WERI-Rb-1 (cell line): ENCODE measurements at regions not wholly inside any gene's neighbourhood (a gene's known extent, or its start where the extent isn't known, plus 50 kb on each side); places are given as distances from the start of the nearest gene placed in this dataset.

Experiments
- DNase-seq: peaks from one replicate; pipeline ENCODE4 v3.0.0-alpha.2; 2020
- H3K27ac ChIP-seq: fragments of 250-450 bp; sonication (Bioruptor Pico); 2 replicates; pipeline ENCODE4 v1.5.1; 2020; ENCODE audit warnings: mild to moderate bottlenecking, moderate library complexity
- H3K27me3 ChIP-seq: fragments of 250-450 bp; sonication (Bioruptor Pico); 2 replicates; pipeline ENCODE4 v1.5.1; 2021; ENCODE audit warnings: mild to moderate bottlenecking, low read depth, moderate library complexity; ENCODE audit not compliant: insufficient read depth, severe bottlenecking
- H3K36me3 ChIP-seq: fragments of 250-450 bp; sonication (Bioruptor Pico); 2 replicates; pipeline ENCODE4 v1.5.1; 2020; ENCODE audit warnings: mild to moderate bottlenecking, moderate library complexity
- H3K4me3 ChIP-seq: 2 replicates; pipeline ENCODE4 v1.5.1; 2011; ENCODE audit warnings: low read depth, mild to moderate bottlenecking, control low read depth, low read length
- H3K9me3 ChIP-seq: fragments of 250-450 bp; sonication (Bioruptor Pico); 2 replicates; pipeline ENCODE4 v1.5.1; 2021; ENCODE audit warnings: mild to moderate bottlenecking, moderate library complexity; ENCODE audit not compliant: severe bottlenecking
- TF ChIP-seq, protein P1 (sequence below): IDR thresholded peaks from 2 replicates; pipeline ENCODE4 v1.5.1; 2011; ENCODE audit warnings: low read depth, mild to moderate bottlenecking, control low read depth, inconsistent platforms, low read length

DNA sequence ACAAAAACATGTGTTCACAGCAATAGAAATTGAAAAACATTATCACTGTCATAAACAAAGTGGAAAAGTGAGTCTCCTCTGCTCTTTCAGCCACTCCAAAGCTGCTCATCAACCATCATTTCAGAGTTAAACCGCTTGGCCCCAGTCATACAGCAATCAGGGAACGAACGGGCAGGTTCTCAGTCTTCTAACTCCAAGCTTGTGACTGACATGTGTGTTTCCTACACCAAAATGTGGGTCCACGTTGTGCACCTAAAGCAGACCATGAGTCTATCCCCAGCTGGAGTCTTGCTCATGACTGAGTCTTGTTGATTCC, 582.6 kb upstream of the ID2 start:
- Histone ChIP-seq H3K36me3 (no peaks in the 10 kb centered on the region), H3K27me3 (no peaks in the 10 kb centered on the region), H3K4me3 (no peak overlapping the region), H3K9me3 (no peaks in the 10 kb centered on the region), H3K27ac (no peak overlapping the region)
- TF ChIP-seq, protein P1, sequence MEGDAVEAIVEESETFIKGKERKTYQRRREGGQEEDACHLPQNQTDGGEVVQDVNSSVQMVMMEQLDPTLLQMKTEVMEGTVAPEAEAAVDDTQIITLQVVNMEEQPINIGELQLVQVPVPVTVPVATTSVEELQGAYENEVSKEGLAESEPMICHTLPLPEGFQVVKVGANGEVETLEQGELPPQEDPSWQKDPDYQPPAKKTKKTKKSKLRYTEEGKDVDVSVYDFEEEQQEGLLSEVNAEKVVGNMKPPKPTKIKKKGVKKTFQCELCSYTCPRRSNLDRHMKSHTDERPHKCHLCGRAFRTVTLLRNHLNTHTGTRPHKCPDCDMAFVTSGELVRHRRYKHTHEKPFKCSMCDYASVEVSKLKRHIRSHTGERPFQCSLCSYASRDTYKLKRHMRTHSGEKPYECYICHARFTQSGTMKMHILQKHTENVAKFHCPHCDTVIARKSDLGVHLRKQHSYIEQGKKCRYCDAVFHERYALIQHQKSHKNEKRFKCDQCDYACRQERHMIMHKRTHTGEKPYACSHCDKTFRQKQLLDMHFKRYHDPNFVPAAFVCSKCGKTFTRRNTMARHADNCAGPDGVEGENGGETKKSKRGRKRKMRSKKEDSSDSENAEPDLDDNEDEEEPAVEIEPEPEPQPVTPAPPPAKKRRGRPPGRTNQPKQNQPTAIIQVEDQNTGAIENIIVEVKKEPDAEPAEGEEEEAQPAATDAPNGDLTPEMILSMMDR = no peak
- DNase-seq = no peak

DNA sequence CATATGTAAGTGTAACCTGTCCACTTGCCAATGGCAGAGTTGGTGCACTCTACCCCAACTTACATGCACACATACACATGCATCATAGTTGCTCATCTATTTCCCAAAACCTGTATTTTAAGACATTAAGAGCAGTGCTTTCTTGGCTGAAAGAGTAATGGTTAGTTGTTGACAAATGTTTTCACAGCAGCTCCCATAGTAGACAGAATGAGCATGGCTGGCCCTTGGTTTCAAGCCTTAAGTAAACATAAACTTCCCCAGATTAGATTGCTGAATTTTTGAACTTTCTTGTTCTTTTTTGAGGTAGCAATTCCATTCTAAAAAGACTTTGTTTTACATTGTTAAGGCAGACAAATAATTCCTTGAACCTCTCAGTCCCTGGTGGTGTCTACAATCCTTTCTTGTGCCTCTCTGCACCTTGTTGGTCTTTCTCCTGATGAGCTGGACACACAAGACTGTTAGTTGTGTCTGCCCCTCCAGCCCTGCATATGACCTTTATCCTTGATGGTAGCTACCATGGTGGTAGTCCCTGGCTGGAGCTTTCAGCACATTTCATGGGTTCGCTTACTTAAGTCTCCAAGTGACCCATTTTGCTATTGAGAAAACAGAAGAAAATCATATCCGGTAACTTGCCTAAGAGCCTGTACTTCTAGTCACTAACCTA, 580.1 kb upstream of the ID2 start:
- H3K4me3 ChIP-seq = no peak overlapping the region
- DNase-seq = no peak
- no peaks in the 10 kb centered on the region for H3K9me3 ChIP-seq
- H3K27me3 ChIP-seq = no peaks in the 10 kb centered on the region
- H3K27ac ChIP-seq = no peak overlapping the region
- H3K36me3 ChIP-seq = no peaks in the 10 kb centered on the region
- TF ChIP-seq, protein P1 = no peak

DNA sequence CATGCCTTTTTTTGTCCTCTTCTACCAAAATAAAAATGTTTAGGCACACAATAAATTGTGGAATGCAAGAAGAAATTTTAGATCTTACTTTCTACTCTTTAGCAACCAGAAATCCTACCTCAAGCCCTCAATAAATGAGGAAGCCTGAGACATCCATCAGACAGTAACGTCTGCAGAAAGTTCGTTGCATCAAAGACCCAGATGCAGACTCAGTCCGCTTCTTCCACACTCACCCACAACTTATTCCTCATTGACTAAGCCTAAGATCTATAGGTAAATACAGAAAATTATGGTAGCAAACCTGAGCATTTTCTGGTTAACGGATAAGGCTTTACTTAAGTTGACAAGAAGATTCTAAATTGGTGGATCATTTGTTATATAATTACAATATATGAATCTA, 579.4 kb upstream of the ID2 start:
- Histone ChIP-seq H3K27ac (no peak overlapping the region), H3K4me3 (no peak overlapping the region), H3K9me3 (no peaks in the 10 kb centered on the region), H3K36me3 (no peaks in the 10 kb centered on the region), H3K27me3 (no peaks in the 10 kb centered on the region)
- TF ChIP-seq, protein P1 = no peak
- no peak for DNase-seq

DNA sequence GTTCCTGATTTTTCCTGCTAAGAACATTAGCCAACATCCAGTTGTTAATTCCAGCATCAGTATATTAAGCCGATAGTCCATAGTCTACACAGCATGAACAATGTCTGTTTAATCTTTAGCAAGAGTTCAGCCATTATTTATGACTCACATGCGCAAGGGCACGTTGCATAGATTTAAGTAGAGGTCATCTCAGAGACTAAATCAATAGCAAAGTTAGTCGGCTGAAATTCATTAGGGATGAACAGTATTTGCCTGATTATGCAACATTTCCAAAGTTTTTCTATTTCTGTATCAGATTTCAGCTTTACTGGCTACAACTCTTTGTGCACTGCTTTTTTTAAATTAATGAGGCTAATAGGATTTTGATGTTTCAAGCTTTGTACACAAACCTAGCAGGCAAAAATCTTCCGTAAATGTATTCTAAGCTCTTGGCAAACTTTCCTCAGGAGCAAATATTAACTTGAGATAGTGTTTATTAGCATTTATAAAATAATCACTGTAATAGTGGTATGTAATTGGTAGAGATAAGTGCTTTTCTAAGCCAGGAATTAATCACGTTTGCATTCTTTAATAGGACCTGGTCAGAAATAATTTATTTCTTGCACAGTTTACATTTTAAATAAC, 578.7 kb upstream of the ID2 start:
- no peak overlapping the region for H3K4me3 ChIP-seq
- H3K36me3 ChIP-seq = no peaks in the 10 kb centered on the region
- no peaks in the 10 kb centered on the region for H3K27me3 ChIP-seq
- no peaks in the 10 kb centered on the region for H3K9me3 ChIP-seq
- no peak for DNase-seq
- no peak overlapping the region for H3K27ac ChIP-seq
- TF ChIP-seq, protein P1 = no peak

DNA sequence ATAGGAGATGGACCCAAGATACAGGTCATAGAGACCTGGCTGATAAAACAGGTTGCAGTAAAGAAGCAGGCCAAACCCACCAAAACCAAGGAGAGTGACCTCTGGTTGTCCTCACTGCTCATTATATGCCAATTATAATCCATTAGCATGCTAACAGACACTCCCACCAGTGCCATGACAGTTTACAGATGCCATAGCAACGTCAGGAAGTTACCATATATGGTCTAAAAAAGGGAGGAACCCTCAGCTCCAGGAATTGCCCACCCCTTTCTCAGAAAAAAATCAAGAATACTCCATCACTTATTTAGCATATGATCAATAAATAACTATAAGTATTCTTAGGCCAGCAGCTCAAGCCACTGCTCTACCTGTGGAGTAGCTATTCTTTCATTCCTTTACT, 574.7 kb upstream of the ID2 start:
- H3K36me3 ChIP-seq = no peaks in the 10 kb centered on the region
- no peaks in the 10 kb centered on the region for H3K27me3 ChIP-seq
- TF ChIP-seq, protein P1 = no peak
- no peak overlapping the region for H3K27ac ChIP-seq
- H3K4me3 ChIP-seq = no peak overlapping the region
- H3K9me3 ChIP-seq = no peaks in the 10 kb centered on the region
- no peak for DNase-seq
